ENCODE measurements at regions not wholly inside any gene's neighbourhood (a gene's known extent, or its start where the extent isn't known, plus 50 kb on each side); places are given as distances from the start of the nearest gene placed in this dataset.

- DNase-seq = no peak
These were observed 156.0 kb downstream of the LRIG3 start for GRCh38 chr12:58764100-58764953.

- peak; percentile 40 for DNase-seq
These were observed 155.2 kb downstream of the LRIG3 start for GRCh38 chr12:58765076-58765475.

- DNase-seq = peak; percentile 82
These were observed 154.4 kb downstream of the LRIG3 start for GRCh38 chr12:58765653-58766512.

DNA sequence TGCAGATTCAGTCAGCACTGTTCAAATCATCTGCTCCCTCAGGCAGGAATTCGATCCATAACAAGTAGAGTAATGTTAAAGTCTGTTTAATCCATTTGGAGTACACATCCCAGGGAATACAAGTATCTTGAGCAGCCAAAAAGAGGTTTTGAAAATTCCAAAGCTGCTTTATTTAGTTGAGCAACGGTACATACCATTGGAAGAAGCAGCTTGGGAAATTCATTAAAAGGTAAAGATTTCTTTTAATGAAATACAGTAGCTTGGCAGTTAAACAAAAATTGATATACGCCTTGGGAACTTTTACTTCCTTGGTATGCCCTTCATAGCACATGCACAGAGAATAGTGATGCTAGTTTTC is 153.8 kb downstream of the LRIG3 start:
- no peak for DNase-seq

- no peak for DNase-seq
These were observed 152.8 kb downstream of the LRIG3 start for GRCh38 chr12:58767496-58767895.

DNA sequence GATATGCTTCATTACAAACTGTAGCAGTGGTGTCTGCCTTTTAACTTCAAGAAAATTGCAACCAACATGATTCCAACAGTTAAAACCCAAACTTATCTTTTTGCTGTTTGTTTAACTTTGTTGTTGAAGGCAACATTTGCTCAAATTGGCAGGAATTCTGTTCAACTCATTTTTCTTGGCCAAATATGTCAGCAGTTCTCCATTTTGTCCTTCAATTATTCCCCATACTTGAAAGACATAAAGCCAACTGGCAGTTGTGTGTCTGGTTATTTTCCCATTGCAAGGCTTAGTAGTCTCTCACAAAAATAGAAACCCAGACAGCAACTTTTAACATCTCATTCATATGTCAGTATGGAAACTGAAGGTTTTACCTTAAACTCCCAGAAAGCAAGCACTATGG is 146.3 kb downstream of the LRIG3 start:
- DNase-seq = no peak

GRCh38 chr12:58774731-58775130 is 145.6 kb downstream of the LRIG3 start:
- DNase-seq = no peak

GRCh38 chr12:58775396-58775795 is 144.9 kb downstream of the LRIG3 start:
- DNase-seq = no peak

GRCh38 chr12:58776144-58776543 is 144.2 kb downstream of the LRIG3 start:
- DNase-seq = no peak

- no peak for DNase-seq
These were observed 142.5 kb downstream of the LRIG3 start for GRCh38 chr12:58777815-58778214.

- DNase-seq = no peak
These were observed 138.7 kb downstream of the LRIG3 start for GRCh38 chr12:58781609-58782008.

GRCh38 chr12:58787021-58787760 is 133.1 kb downstream of the LRIG3 start:
- no peak for DNase-seq

GRCh38 chr12:58794859-58795258 is 125.4 kb downstream of the LRIG3 start:
- DNase-seq = no peak

- no peak for DNase-seq
These were observed 124.5 kb downstream of the LRIG3 start for GRCh38 chr12:58795825-58796224.

GRCh38 chr12:58801986-58802385 is 118.3 kb downstream of the LRIG3 start:
- DNase-seq = no peak

- no peak for DNase-seq
These were observed 116.4 kb downstream of the LRIG3 start for GRCh38 chr12:58803908-58804307.

GRCh38 chr12:58804749-58805148 is 115.6 kb downstream of the LRIG3 start:
- no peak for DNase-seq

DNA sequence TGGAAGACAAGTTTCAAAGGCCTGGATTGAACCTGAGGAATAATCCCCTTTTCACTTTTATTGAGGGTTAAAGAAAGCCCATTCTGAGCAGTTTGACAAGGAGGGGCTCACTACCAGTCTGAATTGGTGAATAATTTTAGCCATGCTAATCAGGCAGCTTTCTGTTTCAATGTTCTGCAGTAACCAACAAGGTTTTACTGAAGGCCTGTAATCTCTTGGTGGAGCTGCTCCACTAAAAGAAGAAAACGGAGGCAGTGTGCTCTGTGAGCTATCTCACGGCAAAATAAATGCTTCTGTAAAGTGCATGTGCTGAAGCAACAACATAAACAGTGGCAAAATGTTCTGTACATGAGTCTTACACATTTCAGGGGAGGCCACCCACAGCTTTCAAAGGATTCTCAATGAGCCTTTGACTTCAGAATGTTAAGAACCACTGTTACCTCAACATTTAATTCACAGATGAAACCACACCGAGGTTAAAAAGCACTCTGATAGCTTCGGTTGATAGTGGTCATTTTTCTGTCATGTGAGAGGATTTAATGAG is 111.2 kb downstream of the LRIG3 start:
- DNase-seq = no peak

- no peak for DNase-seq
These were observed 109.0 kb downstream of the LRIG3 start for GRCh38 chr12:58811346-58811745.

- DNase-seq = no peak
These were observed 108.1 kb downstream of the LRIG3 start for GRCh38 chr12:58812214-58812613.

DNA sequence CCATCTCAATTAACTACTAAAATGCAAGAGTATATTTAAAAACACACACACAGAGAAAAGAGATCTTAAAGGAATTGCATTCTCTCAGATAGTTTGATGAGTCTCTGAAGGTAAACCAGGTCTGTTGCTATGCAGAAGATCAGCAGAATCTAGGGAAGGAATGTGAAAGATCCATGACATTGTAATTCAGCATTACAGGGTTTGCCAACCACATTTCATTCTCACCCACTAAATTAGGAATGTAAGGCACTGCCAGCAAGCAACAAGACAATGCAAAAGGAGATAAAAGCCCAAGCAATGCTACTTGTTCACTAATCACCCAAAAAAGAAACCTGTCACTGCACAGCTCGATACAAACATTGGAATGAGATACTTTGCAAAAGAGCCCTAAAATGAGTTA is 106.3 kb downstream of the LRIG3 start:
- no peak for DNase-seq

GRCh38 chr12:58815235-58815634 is 105.1 kb downstream of the LRIG3 start:
- no peak for DNase-seq

DNA sequence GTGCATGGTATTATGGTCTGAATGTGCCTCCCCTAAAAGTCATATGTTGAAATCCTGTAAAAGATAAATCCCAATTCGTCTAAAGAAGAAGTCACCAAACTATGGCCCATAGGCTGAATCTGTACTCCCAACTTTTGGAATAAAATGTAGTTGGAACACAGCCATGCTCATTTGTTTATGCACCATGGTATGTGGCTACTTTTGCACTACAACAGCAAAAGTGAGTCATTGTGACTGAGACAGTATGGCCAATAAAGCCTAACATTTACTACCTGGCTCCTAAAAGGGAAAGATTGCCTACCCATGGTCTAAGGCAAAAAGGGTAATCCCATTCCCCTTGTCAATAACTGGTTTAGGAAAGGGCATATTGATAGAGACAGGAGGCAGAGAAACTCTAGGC is 101.8 kb downstream of the LRIG3 start:
- no peak for DNase-seq

Data from NCI-H1417 treated with DMSO at 0.1 percent for 48 hours (cell line).